Skeletal muscle tissue (tissue), 3 donors: ENCODE measurements at regions not wholly inside any gene's neighbourhood (a gene's known extent, or its start where the extent isn't known, plus 50 kb on each side); places are given as distances from the start of the nearest gene placed in this dataset.

Experiments used
- H3K27ac ChIP-seq: one replicate; pipeline ENCODE4 v1.7.0; 2013; ENCODE audit warnings: mild to moderate bottlenecking, low read depth, low read length, inconsistent platforms
- H3K27me3 ChIP-seq, 3 donors: one replicate each; pipeline ENCODE4 v1.7.0; 2013; ENCODE audit warnings: low read length in 3 of 3; ENCODE audit not compliant: control insufficient read depth in 3 of 3, insufficient read depth in 3 of 3
- H3K36me3 ChIP-seq, 3 donors: one replicate each; pipeline ENCODE4 v1.7.0; 2013; ENCODE audit warnings: low read length in 3 of 3; ENCODE audit not compliant: control insufficient read depth in 3 of 3, insufficient read depth in 3 of 3
- H3K4me1 ChIP-seq, 3 donors: one replicate each; pipeline ENCODE4 v1.7.0; 2013; ENCODE audit warnings: low read length in 3 of 3, mild to moderate bottlenecking in 3 of 3; ENCODE audit not compliant: control insufficient read depth in 3 of 3, insufficient read depth in 3 of 3
- H3K4me3 ChIP-seq, 3 donors: one replicate each; pipeline ENCODE4 v1.7.0; 2013; ENCODE audit warnings: low read length in 3 of 3
- H3K9ac ChIP-seq, 3 donors: one replicate each; pipeline ENCODE4 v1.7.0; 2013; ENCODE audit warnings: low read length in 3 of 3, mild to moderate bottlenecking in 3 of 3, moderate library complexity in 2 of 3, low read depth in 1 of 3
- H3K9me3 ChIP-seq, 3 donors: one replicate each; pipeline ENCODE4 v1.7.0; 2013; ENCODE audit warnings: low read length in 3 of 3; ENCODE audit not compliant: control insufficient read depth in 3 of 3
- donor health status: Osteomylitis.

- Histone ChIP-seq H3K9me3 (no peaks in the 10 kb centered on the region), H3K27ac (no peak overlapping the region), H3K4me1 (peaks cover 0 to 4% (median 0%) of the 10 kb centered on the region in 3 donors), H3K4me3 (no peak overlapping the region), H3K9ac (no peak overlapping the region), H3K36me3 (no peaks in the 10 kb centered on the region), H3K27me3 (no peaks in the 10 kb centered on the region)
Measured at GRCh38 chr3:170746175-170746942, 123.6 kb downstream of the RPL22L1 start.

- H3K27me3 ChIP-seq = no peaks in the 10 kb centered on the region
- peaks cover 0 to 7% (median 4%) of the 10 kb centered on the region in 3 donors for H3K4me1 ChIP-seq
- H3K36me3 ChIP-seq = no peaks in the 10 kb centered on the region
- no peak overlapping the region for H3K27ac ChIP-seq
- H3K4me3 ChIP-seq = no peak overlapping the region
- no peak overlapping the region for H3K9ac ChIP-seq
- H3K9me3 ChIP-seq = no peaks in the 10 kb centered on the region
Measured at GRCh38 chr3:170745211-170745718, 124.7 kb downstream of the RPL22L1 start.

GRCh38 chr3:170741756-170742529 is 128.1 kb downstream of the RPL22L1 start:
- H3K9ac ChIP-seq = no peak overlapping the region
- H3K9me3 ChIP-seq = no peaks in the 10 kb centered on the region
- H3K27me3 ChIP-seq = no peaks in the 10 kb centered on the region
- no peak overlapping the region for H3K4me3 ChIP-seq
- H3K27ac ChIP-seq = no peak overlapping the region
- H3K4me1 ChIP-seq = peaks cover 0 to 12% (median 6%) of the 10 kb centered on the region in 3 donors
- H3K36me3 ChIP-seq = no peaks in the 10 kb centered on the region

GRCh38 chr3:170740726-170741591 is 129.0 kb downstream of the RPL22L1 start:
- Histone ChIP-seq H3K9me3 (no peaks in the 10 kb centered on the region), H3K9ac (peak overlapping the region in 1 of 3 donors; percentile 55), H3K36me3 (no peaks in the 10 kb centered on the region), H3K4me3 (no peak overlapping the region), H3K4me1 (peaks cover 0 to 12% (median 6%) of the 10 kb centered on the region in 3 donors), H3K27ac (peak overlapping the region; percentile 75), H3K27me3 (no peaks in the 10 kb centered on the region)

GRCh38 chr3:170740285-170740684 is 129.7 kb downstream of the RPL22L1 start:
- Histone ChIP-seq H3K27me3 (no peaks in the 10 kb centered on the region), H3K4me3 (no peak overlapping the region), H3K27ac (peak overlapping the region; percentile 75), H3K9me3 (no peaks in the 10 kb centered on the region), H3K4me1 (peaks cover 0 to 12% (median 6%) of the 10 kb centered on the region in 3 donors), H3K9ac (no peak overlapping the region), H3K36me3 (no peaks in the 10 kb centered on the region)

GRCh38 chr3:170739410-170739809 is 130.6 kb downstream of the RPL22L1 start:
- Histone ChIP-seq H3K9me3 (no peaks in the 10 kb centered on the region), H3K4me3 (no peak overlapping the region), H3K9ac (no peak overlapping the region), H3K27ac (no peak overlapping the region), H3K36me3 (no peaks in the 10 kb centered on the region), H3K4me1 (peaks cover 0 to 12% (median 6%) of the 10 kb centered on the region in 3 donors), H3K27me3 (no peaks in the 10 kb centered on the region)

GRCh38 chr3:170738766-170739165 is 131.2 kb downstream of the RPL22L1 start:
- H3K27me3 ChIP-seq = no peaks in the 10 kb centered on the region
- H3K27ac ChIP-seq = no peak overlapping the region
- H3K9me3 ChIP-seq = no peaks in the 10 kb centered on the region
- no peak overlapping the region for H3K9ac ChIP-seq
- H3K36me3 ChIP-seq = no peaks in the 10 kb centered on the region
- peaks cover 0 to 12% (median 6%) of the 10 kb centered on the region in 3 donors for H3K4me1 ChIP-seq
- H3K4me3 ChIP-seq = no peak overlapping the region

GRCh38 chr3:170737498-170738162 is 132.4 kb downstream of the RPL22L1 start:
- Histone ChIP-seq H3K27ac (no peak overlapping the region), H3K9ac (no peak overlapping the region), H3K4me1 (peaks cover 0 to 12% (median 6%) of the 10 kb centered on the region in 3 donors), H3K36me3 (no peaks in the 10 kb centered on the region), H3K4me3 (no peak overlapping the region), H3K9me3 (no peaks in the 10 kb centered on the region), H3K27me3 (no peaks in the 10 kb centered on the region)

GRCh38 chr3:170735821-170736220 is 134.2 kb downstream of the RPL22L1 start:
- Histone ChIP-seq H3K9me3 (no peaks in the 10 kb centered on the region), H3K4me1 (peaks cover 0 to 10% (median 6%) of the 10 kb centered on the region in 3 donors), H3K36me3 (no peaks in the 10 kb centered on the region), H3K27ac (no peak overlapping the region), H3K4me3 (no peak overlapping the region), H3K9ac (no peak overlapping the region), H3K27me3 (no peaks in the 10 kb centered on the region)
